Endothelial cell of umbilical vein (primary cell): ENCODE measurements at regions not wholly inside any gene's neighbourhood (a gene's known extent, or its start where the extent isn't known, plus 50 kb on each side); places are given as distances from the start of the nearest gene placed in this dataset.

Experiments
- CTCF ChIP-seq, 2 donors: IDR thresholded peaks; 1 replicate in 1 of 2; 2 replicates in 1 of 2; pipeline ENCODE4 v1.5.1; 2011; ENCODE audit warnings: low read length in 2 of 2, mild to moderate bottlenecking in 2 of 2, moderate library complexity in 2 of 2, control low read depth in 1 of 2, inconsistent platforms in 1 of 2, low read depth in 1 of 2; ENCODE audit not compliant: insufficient read depth in 1 of 2; ENCODE audit errors: extremely low read depth in 1 of 2
- EZH2 ChIP-seq: IDR thresholded peaks from 2 replicates; pipeline ENCODE4 v1.6.1; 2012; ENCODE audit warnings: borderline replicate concordance, low read depth, mild to moderate bottlenecking, moderate library complexity, low read length, inconsistent platforms; ENCODE audit not compliant: severe bottlenecking
- JUN ChIP-seq: IDR thresholded peaks from 2 replicates; pipeline ENCODE4 v1.6.1; 2011; ENCODE audit warnings: borderline replicate concordance, low read depth; ENCODE audit not compliant: insufficient read length, insufficient read depth
- MYC ChIP-seq: IDR thresholded peaks from one replicate; pipeline ENCODE4 v1.6.1; 2011; ENCODE audit warnings: mild to moderate bottlenecking, low read depth, low read length
- POLR2A ChIP-seq: IDR thresholded peaks from 2 replicates; pipeline ENCODE4 v1.6.1; 2012; ENCODE audit warnings: low read depth, mild to moderate bottlenecking, control low read depth, low read length
- POLR2AphosphoS5 ChIP-seq: IDR thresholded peaks from 2 replicates; pipeline ENCODE4 v1.6.1; 2012; ENCODE audit warnings: low read depth, mild to moderate bottlenecking, control low read depth, low read length, moderate library complexity; ENCODE audit not compliant: insufficient read depth
- TF ChIP-seq, protein P1 (sequence below): IDR thresholded peaks from 2 replicates; pipeline ENCODE4 v1.6.1; 2011; ENCODE audit not compliant: insufficient read depth, insufficient read length

GRCh38 chr5:158525663-158526062, 574.1 kb downstream of the EBF1 start:
- TF ChIP-seq EZH2: no peak
- no peak for TF ChIP-seq POLR2A
- TF ChIP-seq CTCF (IDR thresholded peaks at IDR 0.05; ENCODE audit: extremely low read depth in 1 of 2, insufficient read depth in 1 of 2, low read depth in 1 of 2, low read length in 2 of 2): no peak
- no peak for TF ChIP-seq POLR2AphosphoS5
- no peak for TF ChIP-seq MYC
- TF ChIP-seq JUN: no peak
- TF ChIP-seq, protein P1, sequence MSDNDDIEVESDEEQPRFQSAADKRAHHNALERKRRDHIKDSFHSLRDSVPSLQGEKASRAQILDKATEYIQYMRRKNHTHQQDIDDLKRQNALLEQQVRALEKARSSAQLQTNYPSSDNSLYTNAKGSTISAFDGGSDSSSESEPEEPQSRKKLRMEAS: no peak
